ENCODE measurements at regions not wholly inside any gene's neighbourhood (a gene's known extent, or its start where the extent isn't known, plus 50 kb on each side); places are given as distances from the start of the nearest gene placed in this dataset.

GRCh38 chr3:177431525-177432176 is 234.4 kb upstream of the TBL1XR1 start:
- peak; percentile 47 for DNase-seq
- Histone ChIP-seq H3K9me3 (no peaks in the 10 kb centered on the region), H3K36me3 (no peaks in the 10 kb centered on the region), H3K4me1 (peaks cover 20% of the 10 kb centered on the region), H3K27me3 (no peaks in the 10 kb centered on the region), H3K4me3 (ENCODE audit: low read depth, low read length) (no peak overlapping the region)
- no peak for TF ChIP-seq CTCF (IDR thresholded peaks at IDR 0.05; ENCODE audit: low read depth, low read length)

- Histone ChIP-seq H3K36me3 (no peaks in the 10 kb centered on the region), H3K27me3 (no peaks in the 10 kb centered on the region), H3K4me3 (ENCODE audit: low read depth, low read length) (no peak overlapping the region), H3K4me1 (peaks cover 34% of the 10 kb centered on the region), H3K9me3 (no peaks in the 10 kb centered on the region)
- TF ChIP-seq CTCF (IDR thresholded peaks at IDR 0.05; ENCODE audit: low read depth, low read length): no peak
- DNase-seq: no peak
Measured at GRCh38 chr3:177435301-177435700, 238.0 kb upstream of the TBL1XR1 start.

- Histone ChIP-seq H3K9me3 (no peaks in the 10 kb centered on the region), H3K36me3 (no peaks in the 10 kb centered on the region), H3K27me3 (no peaks in the 10 kb centered on the region), H3K4me1 (peaks cover 19% of the 10 kb centered on the region; the same call in 1 of the 2 replicates), H3K4me3 (ENCODE audit: low read depth, low read length) (no peak overlapping the region)
- DNase-seq: no peak
- no peak for TF ChIP-seq CTCF (IDR thresholded peaks at IDR 0.05; ENCODE audit: low read depth, low read length)
Measured at GRCh38 chr3:177437513-177438337, 240.4 kb upstream of the TBL1XR1 start.

GRCh38 chr3:177438596-177439220 is 241.4 kb upstream of the TBL1XR1 start:
- H3K36me3 ChIP-seq: no peaks in the 10 kb centered on the region
- DNase-seq: no peak
- peaks cover 19% of the 10 kb centered on the region; the same call in 1 of the 2 replicates for H3K4me1 ChIP-seq
- H3K4me3 ChIP-seq (ENCODE audit: low read depth, low read length): no peak overlapping the region
- TF ChIP-seq CTCF (IDR thresholded peaks at IDR 0.05; ENCODE audit: low read depth, low read length): no peak
- no peaks in the 10 kb centered on the region for H3K9me3 ChIP-seq
- no peaks in the 10 kb centered on the region for H3K27me3 ChIP-seq

- no peaks in the 10 kb centered on the region for H3K36me3 ChIP-seq
- peaks cover 19% of the 10 kb centered on the region; the same call in 1 of the 2 replicates for H3K4me1 ChIP-seq
- no peaks in the 10 kb centered on the region for H3K9me3 ChIP-seq
- DNase-seq: no peak
- no peak overlapping the region for H3K4me3 ChIP-seq (ENCODE audit: low read depth, low read length)
- no peaks in the 10 kb centered on the region for H3K27me3 ChIP-seq
- no peak for TF ChIP-seq CTCF (IDR thresholded peaks at IDR 0.05; ENCODE audit: low read depth, low read length)
Measured at GRCh38 chr3:177439694-177440269, 242.5 kb upstream of the TBL1XR1 start.

All from BE2C (cell line).